SK-N-SH (cell line): ENCODE measurements at regions not wholly inside any gene's neighbourhood (a gene's known extent, or its start where the extent isn't known, plus 50 kb on each side); places are given as distances from the start of the nearest gene placed in this dataset.

Experiments used
- CTCF ChIA-PET: fragments of 300-600, 350-600 bp; formaldehyde crosslinking; extraction: SDS; loops from one replicate; lab custom pipeline; 2021; lab: Yijun Ruan, JAX
- POLR2A ChIA-PET: fragments of 350-600 bp; sonication (Branson Sonifier 250); formaldehyde crosslinking; extraction: SDS; loops from one replicate; lab custom pipeline; 2020; ENCODE audit warnings: antibody characterized with exemption, inconsistent platforms; lab: Yijun Ruan, JAX
- DNase-seq: peaks from one replicate; pipeline ENCODE4 v3.0.0; 2012
- H2AFZ ChIP-seq: fragments of 200-600 bp; sonication (generic); 2 replicates; pipeline ENCODE4 v1.8.1; 2016; ENCODE audit warnings: antibody characterized with exemption, mild to moderate bottlenecking, low read depth
- H3F3A ChIP-seq: fragments of 200-600 bp; sonication (generic); replicated peaks from 2 replicates; pipeline ENCODE3; 2016; ENCODE audit warnings: antibody characterized with exemption, mild to moderate bottlenecking; ENCODE audit not compliant: insufficient read depth
- H3K27ac ChIP-seq, 2 experiments: fragments of 200-500 bp in 1 of 2; fragments of 200-600 bp in 1 of 2; sonication (Bioruptor generic) in 1 of 2; sonication (generic), shearing (Covaris generic) in 1 of 2; 2 replicates each; pipeline versions ENCODE4 v1.5.1 to v1.6.1; 2014 to 2016; ENCODE audit warnings: low read depth in 2 of 2, inconsistent platforms in 1 of 2, low read length in 1 of 2, mild to moderate bottlenecking in 1 of 2, mixed read lengths in 1 of 2
- H3K27me3 ChIP-seq: fragments of 200-600 bp; sonication (generic), shearing (Covaris generic); 2 replicates; pipeline ENCODE4 v1.6.1; 2016; ENCODE audit warnings: mixed run types; ENCODE audit not compliant: insufficient read depth
- H3K36me3 ChIP-seq, 2 experiments: fragments of 200-500 bp in 1 of 2; fragments of 200-600 bp in 1 of 2; sonication (Bioruptor generic) in 1 of 2; sonication (generic) in 1 of 2; replicated peaks in 1 of 2; 2 replicates each; pipeline versions ENCODE3 to v1.5.1; 2014 to 2016; ENCODE audit warnings: low read length in 1 of 2, mild to moderate bottlenecking in 1 of 2; ENCODE audit not compliant: insufficient read depth in 2 of 2, control insufficient read depth in 1 of 2
- H3K4me1 ChIP-seq, 2 experiments: fragments of 200-500 bp in 1 of 2; fragments of 200-600 bp in 1 of 2; sonication (Bioruptor generic) in 1 of 2; sonication (generic), shearing (Covaris generic) in 1 of 2; 2 replicates each; pipeline versions ENCODE4 v1.5.1 to v1.6.1; 2014 to 2016; ENCODE audit warnings: low read depth in 1 of 2, low read length in 1 of 2, mixed run types in 1 of 2; ENCODE audit not compliant: insufficient read depth in 2 of 2, control insufficient read depth in 1 of 2
- H3K4me2 ChIP-seq: fragments of 200-600 bp; sonication (generic), shearing (Covaris generic); 2 replicates; pipeline ENCODE4 v1.6.1; 2017; ENCODE audit warnings: mixed run types
- H3K4me3 ChIP-seq, 2 experiments: fragments of 200-500 bp in 1 of 2; fragments of 200-600 bp in 1 of 2; sonication (Bioruptor generic) in 1 of 2; sonication (generic), shearing (Covaris generic) in 1 of 2; 2 replicates each; pipeline versions ENCODE4 v1.5.1 to v1.8.1; 2014 to 2016; ENCODE audit warnings: low read depth in 2 of 2, inconsistent platforms in 1 of 2, low read length in 1 of 2, mild to moderate bottlenecking in 1 of 2, mixed read lengths in 1 of 2, moderate library complexity in 1 of 2
- H3K79me2 ChIP-seq: fragments of 200-600 bp; sonication (generic); 2 replicates; pipeline ENCODE4 v1.8.1; 2017; ENCODE audit warnings: mild to moderate bottlenecking; ENCODE audit not compliant: insufficient read depth
- H3K9ac ChIP-seq: fragments of 200-600 bp; sonication (generic); 2 replicates; pipeline ENCODE4 v1.6.1; 2017; ENCODE audit warnings: mixed run types
- H3K9me2 ChIP-seq: fragments of 200-600 bp; sonication (generic); 2 replicates; pipeline ENCODE4 v1.6.1; 2017; ENCODE audit warnings: mixed run types
- H3K9me3 ChIP-seq: fragments of 200-600 bp; sonication (generic); 2 replicates; pipeline ENCODE4 v1.6.1; 2017; ENCODE audit warnings: mixed run types, mild to moderate bottlenecking, moderate library complexity
- H4K20me1 ChIP-seq: fragments of 200-600 bp; sonication (generic); 2 replicates; pipeline ENCODE4 v1.6.1; 2017; ENCODE audit warnings: mild to moderate bottlenecking, mixed run types; ENCODE audit not compliant: insufficient read depth
- FOSL2 ChIP-seq: IDR thresholded peaks from 2 replicates; pipeline ENCODE4 v1.4.0; 2012; ENCODE audit warnings: low read depth, mild to moderate bottlenecking, moderate library complexity, borderline replicate concordance
- JUND ChIP-seq: IDR thresholded peaks from 2 replicates; pipeline ENCODE4 v1.4.0; 2012
- MAX ChIP-seq: IDR thresholded peaks from 2 replicates; pipeline ENCODE4 v1.4.0; 2012; ENCODE audit warnings: low read depth
- MXI1 ChIP-seq: IDR thresholded peaks from 2 replicates; pipeline ENCODE4 v1.6.1; 2012; ENCODE audit warnings: mild to moderate bottlenecking, low read depth, low read length, improper control_type of control experiment
- NRF1 ChIP-seq: IDR thresholded peaks from 2 replicates; pipeline ENCODE4 v1.6.1; 2012; ENCODE audit warnings: low read depth, mild to moderate bottlenecking, low read length
- POLR2AphosphoS5 ChIP-seq: IDR thresholded peaks from 2 replicates; pipeline ENCODE4 v1.6.1; 2012; ENCODE audit warnings: low read depth, low read length
- REST ChIP-seq: IDR thresholded peaks from 2 replicates; pipeline ENCODE4 v1.6.1; 2012; ENCODE audit warnings: mild to moderate bottlenecking, low read depth, low read length, moderate library complexity
- RFX5 ChIP-seq: IDR thresholded peaks from 2 replicates; pipeline ENCODE4 v1.6.1; 2012; ENCODE audit warnings: mild to moderate bottlenecking, improper control_type of control experiment, low read length
- SIN3A ChIP-seq: IDR thresholded peaks from 2 replicates; pipeline ENCODE4 v1.6.1; 2012; ENCODE audit warnings: low read depth, mild to moderate bottlenecking, low read length, moderate library complexity, borderline replicate concordance
- USF2 ChIP-seq: fragments of 150-350 bp; IDR thresholded peaks from 2 replicates; pipeline ENCODE4 v1.6.1; 2017; ENCODE audit warnings: antibody characterized with exemption, low read length, low read depth, borderline replicate concordance
- WGBS: methylation state at CpG from one replicate; pipeline ENCODE4 v1.1.6; 2017; ENCODE audit warnings: low lambda C conversion rate; 5-methylcytosine and 5-hydroxymethylcytosine counted together
- TF ChIP-seq, protein P1 (sequence below): IDR thresholded peaks from 2 replicates; pipeline ENCODE4 v1.4.0; 2012; ENCODE audit warnings: low read depth, borderline replicate concordance

DNA sequence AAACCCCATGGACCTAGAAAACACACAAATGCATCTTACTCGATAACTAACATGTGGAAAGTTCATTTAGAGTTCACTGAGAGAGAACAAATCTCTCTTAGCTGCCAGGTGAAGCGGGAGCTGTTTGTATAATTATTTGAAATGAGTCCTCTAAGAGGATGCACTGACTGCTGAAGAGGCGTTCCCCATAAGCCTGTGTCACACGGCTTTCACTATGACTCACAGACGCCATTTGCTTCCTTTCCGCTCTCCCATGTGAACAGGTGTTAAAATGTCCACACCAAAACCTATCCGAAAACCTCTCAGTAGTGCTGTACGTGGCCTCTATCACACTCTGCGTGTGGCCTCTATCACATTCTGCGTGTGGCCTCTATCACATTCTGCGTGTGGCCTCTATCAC is 101.8 kb downstream of the SOX1 start:
- H3K9me3 ChIP-seq = no peaks in the 10 kb centered on the region
- peaks cover 46% of the 10 kb centered on the region for H3K27me3 ChIP-seq
- H3K79me2 ChIP-seq = no peaks in the 10 kb centered on the region
- ChIA-PET POLR2A (no interaction called here), CTCF (no interaction called here)
- 37% methylated on average over 11 of the region's 11 CpGs for WGBS
- no peak overlapping the region for H3K9ac ChIP-seq
- no peak overlapping the region for H3K4me3 ChIP-seq
- DNase-seq = no peak
- H3K4me1 ChIP-seq = no peaks in the 10 kb centered on the region
- H3K4me2 ChIP-seq = no peak overlapping the region
- H4K20me1 ChIP-seq = no peaks in the 10 kb centered on the region
- no peaks in the 10 kb centered on the region for H3F3A ChIP-seq
- no peak overlapping the region for H3K27ac ChIP-seq
- no peak overlapping the region for H2AFZ ChIP-seq
- no peaks in the 10 kb centered on the region for H3K36me3 ChIP-seq
- H3K9me2 ChIP-seq = no peaks in the 10 kb centered on the region
- TF ChIP-seq SIN3A = no peak
- no peak for TF ChIP-seq POLR2AphosphoS5
- TF ChIP-seq, protein P1, sequence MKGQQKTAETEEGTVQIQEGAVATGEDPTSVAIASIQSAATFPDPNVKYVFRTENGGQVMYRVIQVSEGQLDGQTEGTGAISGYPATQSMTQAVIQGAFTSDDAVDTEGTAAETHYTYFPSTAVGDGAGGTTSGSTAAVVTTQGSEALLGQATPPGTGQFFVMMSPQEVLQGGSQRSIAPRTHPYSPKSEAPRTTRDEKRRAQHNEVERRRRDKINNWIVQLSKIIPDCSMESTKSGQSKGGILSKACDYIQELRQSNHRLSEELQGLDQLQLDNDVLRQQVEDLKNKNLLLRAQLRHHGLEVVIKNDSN = no peak
- no peak for TF ChIP-seq MXI1
- no peak for TF ChIP-seq JUND
- TF ChIP-seq NRF1 = no peak

- H2AFZ ChIP-seq = no peak overlapping the region
- H3K9me3 ChIP-seq = no peaks in the 10 kb centered on the region
- no peaks in the 10 kb centered on the region for H3K9me2 ChIP-seq
- peaks cover 46% of the 10 kb centered on the region for H3K27me3 ChIP-seq
- H3K9ac ChIP-seq = no peak overlapping the region
- H3K79me2 ChIP-seq = no peaks in the 10 kb centered on the region
- H3K4me2 ChIP-seq = no peak overlapping the region
- H3F3A ChIP-seq = no peaks in the 10 kb centered on the region
- H3K4me3 ChIP-seq = no peak overlapping the region
- DNase-seq = no peak
- CTCF ChIA-PET = no interaction called here
- 10% methylated on average over 5 of the region's 17 CpGs for WGBS
- POLR2A ChIA-PET = no interaction called here
- H3K27ac ChIP-seq = no peak overlapping the region
- TF ChIP-seq USF2 = no peak
- TF ChIP-seq MAX = no peak
- TF ChIP-seq NRF1 = no peak
- TF ChIP-seq FOSL2 = no peak
- no peak for TF ChIP-seq RFX5
- TF ChIP-seq REST = no peak
- TF ChIP-seq, protein P1 = no peak
- H4K20me1 ChIP-seq = no peaks in the 10 kb centered on the region
- H3K4me1 ChIP-seq = no peaks in the 10 kb centered on the region
- H3K36me3 ChIP-seq = no peaks in the 10 kb centered on the region
Observed at GRCh38 chr13:112169941-112170822, 103.2 kb downstream of the SOX1 start.
